ENCODE measurements at regions not wholly inside any gene's neighbourhood (a gene's known extent, or its start where the extent isn't known, plus 50 kb on each side); places are given as distances from the start of the nearest gene placed in this dataset.

GRCh38 chr16:5556158-5556810, 458.7 kb upstream of the EEF2KMT start:
- no peak for DNase-seq (ENCODE audit: low read depth in 2 of 3, low spot score in 2 of 3)

DNA sequence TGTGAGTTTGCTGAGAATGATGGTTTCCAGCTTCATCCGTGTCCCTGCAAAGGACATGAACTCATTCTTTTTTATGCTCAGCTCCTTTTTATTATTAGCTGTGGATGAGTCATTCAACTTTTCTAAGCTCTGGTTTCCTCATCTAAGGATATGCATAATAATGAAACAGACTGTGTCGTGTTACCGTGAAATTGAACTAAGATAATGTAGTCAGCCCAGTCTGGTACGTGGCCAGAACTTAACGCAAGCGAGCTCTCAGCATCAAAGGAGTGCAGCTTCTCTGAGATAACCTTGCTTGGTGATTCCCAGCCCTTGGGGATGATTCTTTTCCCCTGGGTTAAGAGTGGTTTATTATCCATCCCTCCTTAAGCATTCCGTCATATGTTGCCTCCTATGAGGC, 454.3 kb upstream of the EEF2KMT start:
- no peak for DNase-seq (ENCODE audit: low read depth in 2 of 3, low spot score in 2 of 3)

DNA sequence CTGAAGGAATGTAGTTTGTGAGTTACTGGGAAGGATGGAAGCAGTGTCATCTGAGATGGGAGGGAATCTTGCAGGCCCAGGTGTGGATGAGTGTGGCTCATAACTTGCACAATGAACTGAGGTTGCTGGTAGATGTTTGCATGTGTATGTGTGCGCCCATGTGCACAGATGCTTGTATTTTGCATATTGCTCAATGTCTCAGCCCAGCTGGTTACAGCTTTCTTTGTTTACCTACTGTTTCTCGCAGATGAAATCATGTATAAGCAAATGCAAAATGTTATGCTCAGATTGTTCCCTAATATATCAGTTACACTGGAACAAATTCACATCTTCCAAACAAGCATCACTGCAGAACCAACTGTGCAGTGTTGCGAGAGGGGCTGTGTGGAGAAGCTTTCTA, 452.2 kb upstream of the EEF2KMT start:
- DNase-seq (ENCODE audit: low read depth in 2 of 3, low spot score in 2 of 3): no peak

- no peak for DNase-seq (ENCODE audit: low read depth in 2 of 3, low spot score in 2 of 3)
Measured at GRCh38 chr16:5541356-5541755, 443.8 kb upstream of the EEF2KMT start.

DNA sequence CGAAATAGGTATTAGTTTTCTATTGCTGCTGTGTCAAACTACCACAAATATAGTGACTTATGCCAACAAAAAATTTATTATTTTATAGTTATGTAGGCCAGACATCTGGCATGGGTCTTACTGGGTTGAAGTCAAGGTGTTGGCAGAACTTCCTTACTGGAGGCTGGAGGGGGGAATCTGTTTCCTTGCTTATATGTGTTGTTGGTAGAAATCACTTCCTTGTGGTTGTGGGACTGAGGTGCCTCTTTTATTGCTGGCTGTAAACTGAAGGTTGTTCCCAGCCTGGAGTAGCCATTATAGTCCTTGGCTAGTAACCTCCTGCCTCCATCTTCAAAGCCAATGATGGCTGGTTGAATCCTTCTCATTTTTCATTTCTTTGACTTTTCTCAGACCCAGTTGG, 439.8 kb upstream of the EEF2KMT start:
- DNase-seq (ENCODE audit: low read depth in 2 of 3, low spot score in 2 of 3): no peak

DNA sequence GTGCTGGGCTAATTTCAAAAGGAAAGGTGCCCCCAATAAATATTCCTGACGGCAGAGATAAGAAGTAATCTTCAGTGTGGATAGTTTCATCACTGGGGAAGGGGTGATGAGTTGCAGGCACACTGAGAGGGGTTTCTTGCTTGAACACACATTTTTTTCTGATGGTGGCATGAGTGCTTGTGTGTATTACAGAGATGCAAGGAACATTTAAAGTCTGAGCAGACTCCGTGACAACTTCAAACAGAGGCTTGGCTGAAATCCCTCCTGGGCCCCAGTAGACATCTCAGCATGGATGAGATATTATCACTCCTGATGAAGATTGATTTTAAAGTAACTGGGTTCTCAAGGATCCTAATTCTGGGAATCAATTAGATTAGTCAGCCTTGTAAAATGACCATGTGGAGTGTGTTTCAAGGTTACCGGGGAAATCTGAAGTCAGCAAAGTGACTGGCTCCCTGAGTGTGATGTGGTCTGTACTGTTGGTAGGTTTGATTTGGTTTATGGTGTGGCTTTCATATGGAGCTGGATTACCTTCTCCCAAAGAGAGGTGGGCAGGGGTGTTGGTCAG, 435.8 kb upstream of the EEF2KMT start:
- DNase-seq (ENCODE audit: low read depth in 2 of 3, low spot score in 2 of 3): no peak

- no peak for DNase-seq (ENCODE audit: low read depth in 2 of 3, low spot score in 2 of 3)
Measured at GRCh38 chr16:5527817-5528216, 430.2 kb upstream of the EEF2KMT start.

DNA sequence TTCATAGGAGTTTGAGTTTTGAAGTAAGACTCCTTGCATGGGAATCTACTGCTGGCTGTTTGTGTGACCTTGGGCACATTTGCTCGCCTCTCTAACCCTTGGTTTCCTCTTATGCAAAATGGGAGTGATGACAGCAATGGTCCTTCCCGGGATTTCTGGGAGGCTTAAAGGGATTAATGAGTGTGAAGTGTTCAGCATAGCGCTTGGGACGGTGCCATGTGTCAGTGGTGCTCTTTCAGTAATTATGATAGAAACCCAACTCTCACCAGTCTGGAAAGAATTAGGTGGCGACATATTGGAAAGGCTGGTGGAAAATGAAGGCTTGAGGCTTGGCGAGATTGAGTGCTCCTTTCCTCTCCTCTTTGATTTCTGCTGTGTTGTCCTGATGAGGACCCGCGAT, 429.2 kb upstream of the EEF2KMT start:
- no peak for DNase-seq (ENCODE audit: low read depth in 2 of 3, low spot score in 2 of 3)

- no peak for DNase-seq (ENCODE audit: low read depth in 2 of 3, low spot score in 2 of 3)
Measured at GRCh38 chr16:5523829-5524228, 426.2 kb upstream of the EEF2KMT start.

- no peak for DNase-seq (ENCODE audit: low read depth in 2 of 3, low spot score in 2 of 3)
Measured at GRCh38 chr16:5516115-5516514, 418.5 kb upstream of the EEF2KMT start.

DNA sequence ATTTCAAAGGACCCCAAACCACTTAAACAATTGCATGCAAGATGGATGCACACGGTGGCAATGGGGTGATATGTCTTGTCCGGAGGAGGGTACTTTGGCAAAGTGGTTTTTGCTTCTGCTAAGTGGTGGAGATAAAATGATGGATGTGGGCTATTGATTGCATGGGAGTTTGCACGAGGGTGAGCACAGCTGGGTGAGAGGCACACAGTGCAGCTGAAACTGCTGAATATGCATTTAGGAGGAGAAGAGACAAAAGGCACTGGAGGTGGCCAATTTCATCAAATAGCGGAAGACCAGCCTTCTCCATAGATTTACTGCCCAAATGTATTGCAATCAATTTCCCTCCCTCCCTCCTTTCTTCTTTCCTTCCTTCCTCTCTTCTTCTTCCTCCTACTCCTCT, 414.4 kb upstream of the EEF2KMT start:
- no peak for DNase-seq (ENCODE audit: low read depth in 2 of 3, low spot score in 2 of 3)

GRCh38 chr16:5510819-5511370, 413.3 kb upstream of the EEF2KMT start:
- no peak for DNase-seq (ENCODE audit: low read depth in 2 of 3, low spot score in 2 of 3)

- no peak for DNase-seq (ENCODE audit: low read depth in 2 of 3, low spot score in 2 of 3)
Measured at GRCh38 chr16:5509794-5510193, 412.2 kb upstream of the EEF2KMT start.

DNA sequence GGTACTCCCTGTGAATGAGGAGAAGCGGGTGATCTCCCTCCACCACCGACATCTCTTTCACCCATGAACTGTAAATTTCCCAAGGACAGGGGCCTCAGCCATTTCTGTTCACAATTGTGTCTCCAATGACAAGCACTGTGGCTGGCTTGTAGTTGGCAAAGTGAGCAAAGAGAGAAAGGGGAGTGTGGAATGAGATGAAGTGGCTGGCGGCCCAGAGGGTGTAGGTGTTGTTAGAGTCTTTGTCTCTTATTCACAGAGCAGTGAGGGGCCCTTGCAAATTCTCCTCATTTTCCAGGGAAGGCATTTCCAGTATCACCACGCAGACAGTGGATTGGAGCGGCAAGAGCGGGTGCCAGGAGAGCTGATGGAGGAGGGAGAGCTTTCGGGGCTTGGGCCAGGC, 411.7 kb upstream of the EEF2KMT start:
- no peak for DNase-seq (ENCODE audit: low read depth in 2 of 3, low spot score in 2 of 3)

DNA sequence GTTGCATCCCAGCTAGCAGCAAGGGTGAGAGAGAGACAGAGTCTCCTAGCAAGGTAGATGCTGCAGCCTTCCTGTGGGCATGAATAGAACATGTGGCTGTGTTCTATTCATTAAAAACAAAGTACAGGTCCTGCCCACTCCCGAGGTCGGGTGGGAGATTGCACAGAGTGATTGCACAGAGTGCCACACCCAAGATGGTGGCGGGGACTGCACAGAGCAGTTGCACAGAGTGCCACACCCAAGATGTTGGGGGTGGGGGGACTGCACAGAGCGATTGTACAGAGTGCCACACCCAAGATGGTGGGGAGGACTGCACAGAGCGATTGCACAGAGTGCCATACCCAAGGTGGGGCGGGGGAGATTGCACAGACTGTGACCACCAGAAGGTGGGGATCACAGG, 410.8 kb upstream of the EEF2KMT start:
- DNase-seq (ENCODE audit: low read depth in 2 of 3, low spot score in 2 of 3): no peak

- no peak for DNase-seq (ENCODE audit: low read depth in 2 of 3, low spot score in 2 of 3)
Measured at GRCh38 chr16:5506021-5506420, 408.4 kb upstream of the EEF2KMT start.

DNA sequence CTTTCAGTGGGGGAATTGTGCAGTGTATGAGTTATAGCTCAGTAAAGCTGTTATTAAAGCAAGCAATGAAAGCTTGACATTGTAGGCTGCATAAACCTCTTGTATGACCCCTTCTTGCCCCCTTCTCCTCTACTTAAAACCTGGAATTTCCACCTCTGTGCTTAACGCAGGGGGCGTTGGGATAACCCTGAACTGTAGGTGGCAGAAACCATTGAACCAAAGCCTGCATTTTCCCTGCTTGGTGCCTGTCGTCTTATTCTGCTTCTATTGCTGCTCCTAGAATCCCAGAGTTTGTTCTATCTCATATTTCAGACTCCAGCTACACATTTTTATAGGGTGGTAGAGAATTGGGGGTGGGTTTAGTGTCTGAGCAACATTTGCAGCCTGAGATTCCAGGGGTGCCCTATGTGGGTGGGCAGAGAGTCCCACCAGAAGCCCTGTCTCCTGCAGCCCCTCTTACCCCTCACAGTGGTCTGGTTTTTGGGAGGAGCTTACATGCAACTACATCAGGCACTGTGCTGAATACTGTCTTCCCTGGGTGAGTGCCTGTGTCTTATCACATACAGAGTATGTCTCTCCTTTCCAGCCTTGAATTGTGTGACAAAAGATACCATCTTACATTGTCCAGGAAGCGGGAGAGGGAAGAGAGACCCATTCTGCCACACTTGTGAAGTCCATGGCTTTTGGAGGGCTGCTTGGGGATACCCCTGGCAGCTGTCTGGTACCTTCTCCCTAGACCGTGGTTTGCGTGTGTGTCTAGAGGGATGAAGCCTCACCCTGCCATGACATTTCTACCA, 407.7 kb upstream of the EEF2KMT start:
- no peak for DNase-seq (ENCODE audit: low read depth in 2 of 3, low spot score in 2 of 3)

DNA sequence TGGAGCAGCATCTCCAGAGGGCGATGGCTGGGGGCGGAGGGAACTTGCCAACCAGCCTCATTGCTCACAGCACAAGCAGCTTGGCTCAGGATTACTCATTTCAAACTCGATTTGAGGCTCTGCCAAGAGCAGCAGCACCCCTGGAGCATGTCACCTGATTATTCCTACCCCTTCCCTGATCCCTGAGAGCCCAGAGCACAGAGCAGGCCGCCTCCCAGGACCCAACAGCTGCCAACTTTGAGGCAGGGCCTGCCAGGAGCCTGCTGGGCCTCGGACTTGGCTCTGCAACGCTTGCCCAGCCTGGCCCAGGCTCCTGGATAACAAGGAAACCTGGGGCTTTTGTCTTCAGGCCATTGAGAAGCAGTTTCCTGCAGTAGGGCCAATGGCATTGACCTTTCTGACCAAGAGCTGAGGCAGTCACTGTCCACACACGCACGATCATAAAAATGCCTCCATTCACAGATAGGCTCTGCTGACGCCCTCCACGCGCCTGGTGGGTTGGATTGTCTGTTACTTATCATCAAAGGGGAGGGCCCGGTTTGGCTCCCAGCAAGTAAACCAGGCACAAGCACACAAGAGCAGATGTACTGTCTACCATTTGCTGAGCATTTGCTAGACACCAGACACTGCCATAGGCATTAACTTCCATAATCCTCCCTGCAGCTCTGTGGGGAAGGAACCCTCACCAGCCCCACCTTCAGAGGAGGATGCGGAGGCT, 406.6 kb upstream of the EEF2KMT start:
- DNase-seq (ENCODE audit: low read depth in 2 of 3, low spot score in 2 of 3): no peak

GRCh38 chr16:5502944-5503343, 405.3 kb upstream of the EEF2KMT start:
- DNase-seq (ENCODE audit: low read depth in 2 of 3, low spot score in 2 of 3): no peak

- DNase-seq (ENCODE audit: low read depth in 2 of 3, low spot score in 2 of 3): peak in 1 of 3 donors; percentile 4
Measured at GRCh38 chr16:5502467-5502869, 404.9 kb upstream of the EEF2KMT start.

GRCh38 chr16:5500526-5500925, 402.9 kb upstream of the EEF2KMT start:
- DNase-seq (ENCODE audit: low read depth in 2 of 3, low spot score in 2 of 3): no peak
